GM12878 (cell line): ENCODE measurements at regions not wholly inside any gene's neighbourhood (a gene's known extent, or its start where the extent isn't known, plus 50 kb on each side); places are given as distances from the start of the nearest gene placed in this dataset.

ENCODE experiments used
- ATAC-seq: fragments of 200-7000 bp; cut with Tn5 transposase; 3 replicates; pipeline ENCODE4 v1.9.1; 2020; ENCODE audit warnings: mild to moderate bottlenecking, moderate library complexity
- BruUV-seq: library from RNA; stranded (reverse); fragments of 400-500 nt; replicated peaks from 2 replicates; lab custom pipeline; 2021; lab: Mats Ljungman, UMichigan
- CTCF ChIA-PET: fragments of 300-600 bp; sonication (Branson Sonifier 250); formaldehyde crosslinking; extraction: SDS; loops from one replicate; lab custom pipeline; 2021; ENCODE audit warnings: inconsistent platforms; lab: Yijun Ruan, JAX
- POLR2A ChIA-PET: fragments of 350-600 bp; formaldehyde crosslinking; extraction: SDS; loops from one replicate; lab custom pipeline; 2021; ENCODE audit warnings: inconsistent platforms; lab: Charles Lee
- RAD21 ChIA-PET: fragments of 300-600 bp; sonication (Branson Sonifier 250); formaldehyde crosslinking; loops from one replicate; lab custom pipeline; 2023; ENCODE audit warnings: antibody characterized with exemption; ENCODE audit not compliant: unreplicated experiment; lab: Charles Lee
- SMC1A ChIA-PET: fragments of 300-600 bp; sonication (Branson Sonifier 250); formaldehyde crosslinking; loops from one replicate; lab custom pipeline; 2023; ENCODE audit not compliant: unreplicated experiment, uncharacterized antibody; lab: Charles Lee
- DNase-seq: peaks from one replicate; pipeline ENCODE4 v3.0.0-alpha.2; 2011; ENCODE audit warnings: low read depth, low spot score
- FAIRE-seq: peaks from 3 replicates; lab custom pipeline; 2011; peaks lifted over from hg19 to GRCh38; lab: Jason Lieb, UNC
- H2AFZ ChIP-seq: 2 replicates; pipeline ENCODE4 v1.6.0; 2011; ENCODE audit warnings: low read depth, low read length, control low read depth; ENCODE audit not compliant: control insufficient read depth
- H3K27ac ChIP-seq: 2 replicates; pipeline ENCODE4 v1.5.1; 2011; ENCODE audit warnings: control low read depth; ENCODE audit not compliant: control insufficient read depth, insufficient read depth
- H3K27me3 ChIP-seq, 2 experiments: replicated peaks in 1 of 2; 2 replicates each; pipeline versions ENCODE4 v1.6.0 to v1.6.1; 2011; ENCODE audit warnings: low read length in 1 of 2; ENCODE audit not compliant: control insufficient read depth in 2 of 2, insufficient read depth in 2 of 2
- H3K36me3 ChIP-seq, 2 experiments: 2 replicates each; pipeline ENCODE4 v1.5.1; 2011; ENCODE audit warnings: low read length in 1 of 2; ENCODE audit not compliant: control insufficient read depth in 2 of 2, insufficient read depth in 2 of 2
- H3K4me1 ChIP-seq: 2 replicates; pipeline ENCODE4 v1.6.1; 2011; ENCODE audit warnings: mild to moderate bottlenecking, low read length, moderate library complexity, mixed read lengths; ENCODE audit not compliant: control insufficient read depth, insufficient read depth
- H3K4me2 ChIP-seq: 2 replicates; pipeline ENCODE4 v1.6.0; 2011; ENCODE audit warnings: control low read depth; ENCODE audit not compliant: control insufficient read depth, insufficient read depth
- H3K4me3 ChIP-seq: fragments of 200-600 bp; sonication (generic); 2 replicates; pipeline ENCODE4 v1.5.1; 2016
- H3K79me2 ChIP-seq: 2 replicates; pipeline ENCODE4 v1.6.0; 2011; ENCODE audit warnings: low read length; ENCODE audit not compliant: control insufficient read depth, insufficient read depth
- H3K9ac ChIP-seq: 2 replicates; pipeline ENCODE4 v1.8.0; 2011; ENCODE audit warnings: low read length, control low read depth, mixed read lengths; ENCODE audit not compliant: control insufficient read depth, insufficient read depth
- H3K9me3 ChIP-seq: replicated peaks from 3 replicates; pipeline ENCODE4 v1.5.1; 2011; ENCODE audit warnings: mild to moderate bottlenecking, low read length; ENCODE audit not compliant: control insufficient read depth, insufficient read depth
- H4K20me1 ChIP-seq: 2 replicates; pipeline ENCODE4 v1.6.0; 2011; ENCODE audit not compliant: control insufficient read depth, insufficient read depth
- BCL11A ChIP-seq: IDR thresholded peaks from 2 replicates; pipeline ENCODE4 v1.6.1; 2011; ENCODE audit warnings: low read depth, low read length
- BMI1 ChIP-seq: fragments of 450-650 bp; IDR thresholded peaks from 2 replicates; pipeline ENCODE4 v1.6.1; 2016; ENCODE audit warnings: mild to moderate bottlenecking, moderate library complexity, borderline replicate concordance
- MTA2 ChIP-seq: fragments of 450-650 bp; IDR thresholded peaks from 2 replicates; pipeline ENCODE4 v1.6.1; 2016; ENCODE audit warnings: low read depth, mild to moderate bottlenecking, moderate library complexity
- SIN3A ChIP-seq: IDR thresholded peaks from 2 replicates; pipeline ENCODE4 v1.6.1; 2012; ENCODE audit warnings: low read depth, low read length, improper control_type of control experiment
- SMAD1 ChIP-seq: fragments of 450-650 bp; IDR thresholded peaks from 2 replicates; pipeline ENCODE4 v1.6.1; 2018; ENCODE audit warnings: mild to moderate bottlenecking, low read depth; ENCODE audit not compliant: partially characterized antibody
- ZNF217 ChIP-seq: fragments of 450-650 bp; IDR thresholded peaks from 2 replicates; pipeline ENCODE4 v1.6.1; 2017; ENCODE audit warnings: antibody characterized with exemption, mild to moderate bottlenecking
- ZNF384 ChIP-seq: IDR thresholded peaks from 2 replicates; pipeline ENCODE4 v1.6.1; 2012; ENCODE audit warnings: low read depth, mild to moderate bottlenecking, low read length, improper control_type of control experiment, borderline replicate concordance
- ZSCAN29 ChIP-seq: fragments of 450-650 bp; IDR thresholded peaks from 2 replicates; pipeline ENCODE4 v1.6.1; 2017; ENCODE audit warnings: mild to moderate bottlenecking, moderate library complexity
- WGBS: methylation state at CpG from one replicate; pipeline ENCODE4 v1.1.6; 2016; ENCODE audit warnings: low lambda C conversion rate; ENCODE audit not compliant: insufficient replicate concordance, insufficient coverage; ENCODE audit errors: missing lambda C conversion rate; 5-methylcytosine and 5-hydroxymethylcytosine counted together
- in situ Hi-C: fragments of 300-500 bp; cut with MboI; formaldehyde crosslinking; loops from 9 replicates; pipeline ENCODE4 v1.14.3; 2018; ENCODE audit warnings: mixed read lengths
- intact Hi-C: fragments of 100-400 bp; cut with micrococcal nuclease; formaldehyde crosslinking; loops from one replicate; pipeline ENCODE4 v1.14.2; 2022; ENCODE audit not compliant: unreplicated experiment
- TF ChIP-seq, protein P1 (sequence below): fragments of 450-650 bp; formaldehyde crosslinking; IDR thresholded peaks from 2 replicates; pipeline ENCODE4 v1.5.0; 2022; ENCODE audit warnings: mild to moderate bottlenecking, missing genetic modification characterization
- TF ChIP-seq, protein P2 (sequence below): fragments of 450-650 bp; IDR thresholded peaks from 2 replicates; pipeline ENCODE4 v1.6.1; 2017; ENCODE audit warnings: mild to moderate bottlenecking, moderate library complexity

DNA sequence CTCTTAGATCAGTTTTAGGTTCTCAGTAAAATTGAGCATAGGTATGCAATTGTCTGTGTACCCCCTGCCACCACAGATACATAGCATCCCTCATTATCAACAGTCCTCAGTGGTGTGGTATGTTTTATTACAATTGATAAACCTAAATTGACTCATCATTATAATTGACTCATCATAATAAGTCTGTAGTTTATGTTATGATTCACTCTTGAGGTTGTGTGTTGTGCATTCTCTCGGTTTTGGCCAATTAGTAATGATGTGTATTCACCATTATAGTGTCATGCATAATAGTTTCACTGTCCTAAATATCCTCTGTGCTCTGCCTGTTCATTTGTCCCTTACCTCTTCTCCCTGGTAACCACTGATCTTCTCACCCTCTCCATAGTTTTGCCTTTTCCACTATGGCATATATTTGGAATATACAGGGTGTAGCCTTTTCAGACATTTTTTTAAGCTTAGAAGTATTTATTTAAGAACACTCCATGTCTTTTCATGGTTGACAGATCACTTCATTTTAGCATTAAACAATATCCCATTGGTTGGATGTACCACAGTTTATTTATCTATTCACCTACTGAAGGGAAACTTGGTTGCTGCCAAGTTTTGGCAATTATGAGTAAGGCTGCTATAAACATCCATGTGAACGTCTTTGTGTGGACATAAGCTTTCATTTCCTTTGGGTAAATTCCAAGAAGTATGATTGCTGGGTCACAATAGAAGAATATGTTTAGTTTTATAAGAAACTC lies 1620.6 kb upstream of the MIR17HG start:
- no peaks in the 10 kb centered on the region for H3K27me3 ChIP-seq
- BruUV-seq = no TSS peak
- no peak overlapping the region for H3K4me3 ChIP-seq
- peak; percentile 41; the same call in 2 of the 3 replicates for ATAC-seq
- no peak overlapping the region for H3K4me2 ChIP-seq
- CTCF ChIA-PET = no interaction called here
- H2AFZ ChIP-seq = no peak overlapping the region
- DNase-seq = no peak
- 0% methylated on average over 2 of the region's 2 CpGs for WGBS
- in situ Hi-C loops = no loop called here
- no peaks in the 10 kb centered on the region for H3K9me3 ChIP-seq
- intact Hi-C loops = no loop called here
- SMC1A ChIA-PET = no interaction called here
- H3K36me3 ChIP-seq = no peaks in the 10 kb centered on the region
- no peak overlapping the region for H3K9ac ChIP-seq
- H3K27ac ChIP-seq = no peak overlapping the region
- POLR2A ChIA-PET = no interaction called here
- no peaks in the 10 kb centered on the region for H4K20me1 ChIP-seq
- H3K79me2 ChIP-seq = no peaks in the 10 kb centered on the region
- TF ChIP-seq MTA2 (peak; percentile 36; the same call in 1 of the 2 replicates), SMAD1 (no peak)
- RAD21 ChIA-PET = no interaction called here
- FAIRE-seq = no peak
- H3K4me1 ChIP-seq = no peaks in the 10 kb centered on the region

DNA sequence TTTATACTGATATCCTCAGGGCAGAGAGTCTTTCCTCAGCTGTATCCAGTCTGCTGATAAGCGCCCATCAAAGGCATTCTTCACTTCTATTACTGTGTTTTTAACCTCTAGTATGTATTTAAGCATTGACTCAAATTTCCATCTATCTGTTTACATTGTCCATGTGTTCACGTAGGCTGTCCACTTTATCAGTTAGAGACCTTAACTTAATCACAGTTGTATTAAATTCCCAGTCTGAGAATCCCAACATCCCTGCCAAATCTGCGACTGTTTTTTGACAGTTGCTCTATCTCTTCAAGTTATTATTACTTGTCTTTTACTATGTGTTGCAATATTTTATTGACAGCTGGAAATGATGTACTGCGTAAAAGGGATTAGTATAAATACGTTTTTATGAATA lies 1613.7 kb upstream of the MIR17HG start:
- Histone ChIP-seq H3K4me3 (no peak overlapping the region), H3K9ac (no peak overlapping the region), H3K36me3 (no peaks in the 10 kb centered on the region), H3K79me2 (no peaks in the 10 kb centered on the region), H3K27ac (no peak overlapping the region), H4K20me1 (no peaks in the 10 kb centered on the region), H2AFZ (no peak overlapping the region), H3K27me3 (no peaks in the 10 kb centered on the region), H3K4me2 (no peak overlapping the region), H3K9me3 (no peaks in the 10 kb centered on the region), H3K4me1 (no peaks in the 10 kb centered on the region)
- WGBS = 18% methylated on average over 5 of the region's 5 CpGs
- ChIA-PET POLR2A (no interaction called here), CTCF (interaction anchor here (0.8 to 0.9 kb wide), 2 partner anchors 25 to 130 kb away, joined by 3 read pairs; no protein-coding TSS in a partner anchor), SMC1A (no interaction called here), RAD21 (no interaction called here)
- FAIRE-seq (no peak), ATAC-seq (no peak), DNase-seq (no peak)
- in situ Hi-C loops (no loop called here), intact Hi-C loops (no loop called here)
- BruUV-seq = no TSS peak
- TF ChIP-seq ZSCAN29 (no peak), SIN3A (no peak), BCL11A (no peak), ZNF217 (no peak), BMI1 (no peak), ZNF384 (no peak)
- TF ChIP-seq, protein P1, sequence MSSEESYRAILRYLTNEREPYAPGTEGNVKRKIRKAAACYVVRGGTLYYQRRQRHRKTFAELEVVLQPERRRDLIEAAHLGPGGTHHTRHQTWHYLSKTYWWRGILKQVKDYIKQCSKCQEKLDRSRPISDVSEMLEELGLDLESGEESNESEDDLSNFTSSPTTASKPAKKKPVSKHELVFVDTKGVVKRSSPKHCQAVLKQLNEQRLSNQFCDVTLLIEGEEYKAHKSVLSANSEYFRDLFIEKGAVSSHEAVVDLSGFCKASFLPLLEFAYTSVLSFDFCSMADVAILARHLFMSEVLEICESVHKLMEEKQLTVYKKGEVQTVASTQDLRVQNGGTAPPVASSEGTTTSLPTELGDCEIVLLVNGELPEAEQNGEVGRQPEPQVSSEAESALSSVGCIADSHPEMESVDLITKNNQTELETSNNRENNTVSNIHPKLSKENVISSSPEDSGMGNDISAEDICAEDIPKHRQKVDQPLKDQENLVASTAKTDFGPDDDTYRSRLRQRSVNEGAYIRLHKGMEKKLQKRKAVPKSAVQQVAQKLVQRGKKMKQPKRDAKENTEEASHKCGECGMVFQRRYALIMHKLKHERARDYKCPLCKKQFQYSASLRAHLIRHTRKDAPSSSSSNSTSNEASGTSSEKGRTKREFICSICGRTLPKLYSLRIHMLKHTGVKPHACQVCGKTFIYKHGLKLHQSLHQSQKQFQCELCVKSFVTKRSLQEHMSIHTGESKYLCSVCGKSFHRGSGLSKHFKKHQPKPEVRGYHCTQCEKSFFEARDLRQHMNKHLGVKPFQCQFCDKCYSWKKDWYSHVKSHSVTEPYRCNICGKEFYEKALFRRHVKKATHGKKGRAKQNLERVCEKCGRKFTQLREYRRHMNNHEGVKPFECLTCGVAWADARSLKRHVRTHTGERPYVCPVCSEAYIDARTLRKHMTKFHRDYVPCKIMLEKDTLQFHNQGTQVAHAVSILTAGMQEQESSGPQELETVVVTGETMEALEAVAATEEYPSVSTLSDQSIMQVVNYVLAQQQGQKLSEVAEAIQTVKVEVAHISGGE (CRISPR knock-in tag) = no peak
- TF ChIP-seq, protein P2, sequence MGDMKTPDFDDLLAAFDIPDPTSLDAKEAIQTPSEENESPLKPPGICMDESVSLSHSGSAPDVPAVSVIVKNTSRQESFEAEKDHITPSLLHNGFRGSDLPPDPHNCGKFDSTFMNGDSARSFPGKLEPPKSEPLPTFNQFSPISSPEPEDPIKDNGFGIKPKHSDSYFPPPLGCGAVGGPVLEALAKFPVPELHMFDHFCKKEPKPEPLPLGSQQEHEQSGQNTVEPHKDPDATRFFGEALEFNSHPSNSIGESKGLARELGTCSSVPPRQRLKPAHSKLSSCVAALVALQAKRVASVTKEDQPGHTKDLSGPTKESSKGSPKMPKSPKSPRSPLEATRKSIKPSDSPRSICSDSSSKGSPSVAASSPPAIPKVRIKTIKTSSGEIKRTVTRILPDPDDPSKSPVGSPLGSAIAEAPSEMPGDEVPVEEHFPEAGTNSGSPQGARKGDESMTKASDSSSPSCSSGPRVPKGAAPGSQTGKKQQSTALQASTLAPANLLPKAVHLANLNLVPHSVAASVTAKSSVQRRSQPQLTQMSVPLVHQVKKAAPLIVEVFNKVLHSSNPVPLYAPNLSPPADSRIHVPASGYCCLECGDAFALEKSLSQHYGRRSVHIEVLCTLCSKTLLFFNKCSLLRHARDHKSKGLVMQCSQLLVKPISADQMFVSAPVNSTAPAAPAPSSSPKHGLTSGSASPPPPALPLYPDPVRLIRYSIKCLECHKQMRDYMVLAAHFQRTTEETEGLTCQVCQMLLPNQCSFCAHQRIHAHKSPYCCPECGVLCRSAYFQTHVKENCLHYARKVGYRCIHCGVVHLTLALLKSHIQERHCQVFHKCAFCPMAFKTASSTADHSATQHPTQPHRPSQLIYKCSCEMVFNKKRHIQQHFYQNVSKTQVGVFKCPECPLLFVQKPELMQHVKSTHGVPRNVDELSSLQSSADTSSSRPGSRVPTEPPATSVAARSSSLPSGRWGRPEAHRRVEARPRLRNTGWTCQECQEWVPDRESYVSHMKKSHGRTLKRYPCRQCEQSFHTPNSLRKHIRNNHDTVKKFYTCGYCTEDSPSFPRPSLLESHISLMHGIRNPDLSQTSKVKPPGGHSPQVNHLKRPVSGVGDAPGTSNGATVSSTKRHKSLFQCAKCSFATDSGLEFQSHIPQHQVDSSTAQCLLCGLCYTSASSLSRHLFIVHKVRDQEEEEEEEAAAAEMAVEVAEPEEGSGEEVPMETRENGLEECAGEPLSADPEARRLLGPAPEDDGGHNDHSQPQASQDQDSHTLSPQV = no peak
